SK-N-SH treated with all-trans-retinoic acid at 6 μM for 48 hours (cell line): ENCODE measurements at regions not wholly inside any gene's neighbourhood (a gene's known extent, or its start where the extent isn't known, plus 50 kb on each side); places are given as distances from the start of the nearest gene placed in this dataset.

ENCODE experiments used
- ATAC-seq: fragments of 200-7000 bp; cut with Tn5 transposase; 3 replicates; pipeline ENCODE4 v1.9.1; 2020; ENCODE audit warnings: mild to moderate bottlenecking, moderate library complexity
- ARNTL ChIP-seq: fragments of 450-650 bp; formaldehyde crosslinking; IDR thresholded peaks from 2 replicates; pipeline ENCODE4 v1.5.0; 2020; ENCODE audit warnings: low read depth, mild to moderate bottlenecking, moderate library complexity, borderline replicate concordance
- BACH2 ChIP-seq: fragments of 250-450 bp; sonication (Bioruptor Pico); IDR thresholded peaks from 2 replicates; pipeline ENCODE4 v1.9.0; 2021; ENCODE audit warnings: mild to moderate bottlenecking, borderline replicate concordance
- CSDC2 ChIP-seq: fragments of 250-450 bp; sonication (Bioruptor Pico); IDR thresholded peaks from 2 replicates; pipeline ENCODE4 v1.5.0; 2020; ENCODE audit warnings: mild to moderate bottlenecking, moderate library complexity
- ESRRG ChIP-seq: fragments of 250-450 bp; sonication (Bioruptor Pico); IDR thresholded peaks from 2 replicates; pipeline ENCODE4 v1.6.1; 2021; ENCODE audit warnings: mild to moderate bottlenecking
- GLIS3 ChIP-seq: fragments of 250-450 bp; sonication (Bioruptor Pico); IDR thresholded peaks from 2 replicates; pipeline ENCODE4 v1.5.0; 2020; ENCODE audit warnings: mild to moderate bottlenecking, moderate library complexity
- ISL1 ChIP-seq: fragments of 250-450 bp; sonication (Bioruptor Pico); IDR thresholded peaks from 2 replicates; pipeline ENCODE4 v2.1.2; 2022; ENCODE audit warnings: mild to moderate bottlenecking, moderate library complexity
- OSR1 ChIP-seq: fragments of 250-450 bp; sonication (Bioruptor Pico); IDR thresholded peaks from 2 replicates; pipeline ENCODE4 v1.8.0; 2022; ENCODE audit warnings: moderate library complexity, mild to moderate bottlenecking, inconsistent platforms
- POU6F1 ChIP-seq: fragments of 250-450 bp; sonication (Bioruptor Pico); IDR thresholded peaks from 2 replicates; pipeline ENCODE4 v1.8.0; 2021; ENCODE audit warnings: low read depth, mild to moderate bottlenecking, moderate library complexity, borderline replicate concordance
- PPARA ChIP-seq: fragments of 250-450 bp; sonication (Bioruptor Pico); IDR thresholded peaks from 2 replicates; pipeline ENCODE4 v1.5.0; 2020; ENCODE audit warnings: mild to moderate bottlenecking, borderline replicate concordance
- RARB ChIP-seq: fragments of 250-450 bp; sonication (Bioruptor Pico); IDR thresholded peaks from 2 replicates; pipeline ENCODE4 v1.8.0; 2021; ENCODE audit warnings: mild to moderate bottlenecking, moderate library complexity
- SNAI2 ChIP-seq: fragments of 250-450 bp; sonication (Bioruptor Pico); IDR thresholded peaks from 2 replicates; pipeline ENCODE4 v1.5.0; 2020; ENCODE audit warnings: mild to moderate bottlenecking, moderate library complexity
- TCF4 ChIP-seq: fragments of 250-450 bp; sonication (Bioruptor Pico); IDR thresholded peaks from 2 replicates; pipeline ENCODE4 v1.8.0; 2021; ENCODE audit warnings: mild to moderate bottlenecking, moderate library complexity, borderline replicate concordance
- TOX ChIP-seq: fragments of 250-450 bp; sonication (Bioruptor Pico); IDR thresholded peaks from 2 replicates; pipeline ENCODE4 v1.8.0; 2021; ENCODE audit warnings: mild to moderate bottlenecking, moderate library complexity, borderline replicate concordance
- TSHZ2 ChIP-seq: fragments of 250-450 bp; sonication (Bioruptor Pico); IDR thresholded peaks from 2 replicates; pipeline ENCODE4 v1.5.0; 2020; ENCODE audit warnings: mild to moderate bottlenecking, moderate library complexity
- ZC3H10 ChIP-seq: fragments of 250-450 bp; sonication (Bioruptor Pico); IDR thresholded peaks from 2 replicates; pipeline ENCODE4 v1.5.1; 2021; ENCODE audit warnings: mild to moderate bottlenecking, moderate library complexity
- ZFP3 ChIP-seq: fragments of 250-450 bp; sonication (Bioruptor Pico); IDR thresholded peaks from 2 replicates; pipeline ENCODE4 v1.5.0; 2020; ENCODE audit warnings: mild to moderate bottlenecking, moderate library complexity
- ZFP30 ChIP-seq: fragments of 450-650 bp; formaldehyde crosslinking; IDR thresholded peaks from 2 replicates; pipeline ENCODE4 v1.5.0; 2022; ENCODE audit warnings: mild to moderate bottlenecking, moderate library complexity
- ZNF565 ChIP-seq: fragments of 450-650 bp; formaldehyde crosslinking; conservative IDR thresholded peaks from 2 replicates; pipeline ENCODE4 v1.5.0; 2020; ENCODE audit warnings: low read depth, mild to moderate bottlenecking, moderate library complexity
- ZNF70 ChIP-seq: fragments of 450-650 bp; formaldehyde crosslinking; IDR thresholded peaks from 2 replicates; pipeline ENCODE4 v1.5.0; 2020; ENCODE audit warnings: mild to moderate bottlenecking, moderate library complexity
- ZNF8 ChIP-seq: fragments of 450-650 bp; formaldehyde crosslinking; IDR thresholded peaks from 2 replicates; pipeline ENCODE4 v1.5.0; 2020; ENCODE audit warnings: mild to moderate bottlenecking, moderate library complexity
- TF ChIP-seq, protein P1 (sequence below): fragments of 250-450 bp; sonication (Bioruptor Pico); IDR thresholded peaks from 2 replicates; pipeline ENCODE4 v1.5.1; 2020; ENCODE audit warnings: low read depth, mild to moderate bottlenecking, moderate library complexity
- TF ChIP-seq, protein P2 (sequence below): fragments of 250-450 bp; sonication (Bioruptor Pico); IDR thresholded peaks from 2 replicates; pipeline ENCODE4 v1.8.0; 2020; ENCODE audit warnings: mild to moderate bottlenecking, moderate library complexity, borderline replicate concordance
- TF ChIP-seq, protein P3 (sequence below): fragments of 250-450 bp; sonication (Bioruptor Pico); IDR thresholded peaks from 2 replicates; pipeline ENCODE4 v1.5.1; 2021; ENCODE audit warnings: mild to moderate bottlenecking, moderate library complexity

GRCh38 chr14:40309124-40309523 lies 876.9 kb upstream of the FBXO33 start (continued):
- TF ChIP-seq TSHZ2 (CRISPR knock-in tag) (no peak), ZFP3 (CRISPR knock-in tag) (no peak), ZNF70 (CRISPR knock-in tag) (no peak), ZFP30 (CRISPR knock-in tag) (no peak), ZC3H10 (no peak), CSDC2 (CRISPR knock-in tag) (no peak)

GRCh38 chr14:40308240-40308639 lies 876.0 kb upstream of the FBXO33 start:
- no peak for ATAC-seq
- TF ChIP-seq PPARA (CRISPR knock-in tag) = no peak
- no peak for TF ChIP-seq ZNF8
- TF ChIP-seq ZFP30 (CRISPR knock-in tag) = no peak
- TF ChIP-seq RARB (CRISPR knock-in tag) = no peak
- TF ChIP-seq, protein P1, sequence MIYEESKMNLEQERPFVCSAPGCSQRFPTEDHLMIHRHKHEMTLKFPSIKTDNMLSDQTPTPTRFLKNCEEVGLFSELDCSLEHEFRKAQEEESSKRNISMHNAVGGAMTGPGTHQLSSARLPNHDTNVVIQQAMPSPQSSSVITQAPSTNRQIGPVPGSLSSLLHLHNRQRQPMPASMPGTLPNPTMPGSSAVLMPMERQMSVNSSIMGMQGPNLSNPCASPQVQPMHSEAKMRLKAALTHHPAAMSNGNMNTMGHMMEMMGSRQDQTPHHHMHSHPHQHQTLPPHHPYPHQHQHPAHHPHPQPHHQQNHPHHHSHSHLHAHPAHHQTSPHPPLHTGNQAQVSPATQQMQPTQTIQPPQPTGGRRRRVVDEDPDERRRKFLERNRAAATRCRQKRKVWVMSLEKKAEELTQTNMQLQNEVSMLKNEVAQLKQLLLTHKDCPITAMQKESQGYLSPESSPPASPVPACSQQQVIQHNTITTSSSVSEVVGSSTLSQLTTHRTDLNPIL (CRISPR knock-in tag) = no peak
- no peak for TF ChIP-seq ZNF565 (CRISPR knock-in tag)
- TF ChIP-seq, protein P2, sequence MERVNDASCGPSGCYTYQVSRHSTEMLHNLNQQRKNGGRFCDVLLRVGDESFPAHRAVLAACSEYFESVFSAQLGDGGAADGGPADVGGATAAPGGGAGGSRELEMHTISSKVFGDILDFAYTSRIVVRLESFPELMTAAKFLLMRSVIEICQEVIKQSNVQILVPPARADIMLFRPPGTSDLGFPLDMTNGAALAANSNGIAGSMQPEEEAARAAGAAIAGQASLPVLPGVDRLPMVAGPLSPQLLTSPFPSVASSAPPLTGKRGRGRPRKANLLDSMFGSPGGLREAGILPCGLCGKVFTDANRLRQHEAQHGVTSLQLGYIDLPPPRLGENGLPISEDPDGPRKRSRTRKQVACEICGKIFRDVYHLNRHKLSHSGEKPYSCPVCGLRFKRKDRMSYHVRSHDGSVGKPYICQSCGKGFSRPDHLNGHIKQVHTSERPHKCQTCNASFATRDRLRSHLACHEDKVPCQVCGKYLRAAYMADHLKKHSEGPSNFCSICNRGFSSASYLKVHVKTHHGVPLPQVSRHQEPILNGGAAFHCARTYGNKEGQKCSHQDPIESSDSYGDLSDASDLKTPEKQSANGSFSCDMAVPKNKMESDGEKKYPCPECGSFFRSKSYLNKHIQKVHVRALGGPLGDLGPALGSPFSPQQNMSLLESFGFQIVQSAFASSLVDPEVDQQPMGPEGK (CRISPR knock-in tag) = no peak
- no peak for TF ChIP-seq BACH2 (CRISPR knock-in tag)
- TF ChIP-seq OSR1 (CRISPR knock-in tag) = no peak
- no peak for TF ChIP-seq ARNTL (CRISPR knock-in tag)
- no peak for TF ChIP-seq TOX (CRISPR knock-in tag)
- TF ChIP-seq CSDC2 (CRISPR knock-in tag) = no peak
- no peak for TF ChIP-seq ZFP3 (CRISPR knock-in tag)
- no peak for TF ChIP-seq ZNF70 (CRISPR knock-in tag)
- TF ChIP-seq ESRRG (CRISPR knock-in tag) = no peak
- TF ChIP-seq, protein P3, sequence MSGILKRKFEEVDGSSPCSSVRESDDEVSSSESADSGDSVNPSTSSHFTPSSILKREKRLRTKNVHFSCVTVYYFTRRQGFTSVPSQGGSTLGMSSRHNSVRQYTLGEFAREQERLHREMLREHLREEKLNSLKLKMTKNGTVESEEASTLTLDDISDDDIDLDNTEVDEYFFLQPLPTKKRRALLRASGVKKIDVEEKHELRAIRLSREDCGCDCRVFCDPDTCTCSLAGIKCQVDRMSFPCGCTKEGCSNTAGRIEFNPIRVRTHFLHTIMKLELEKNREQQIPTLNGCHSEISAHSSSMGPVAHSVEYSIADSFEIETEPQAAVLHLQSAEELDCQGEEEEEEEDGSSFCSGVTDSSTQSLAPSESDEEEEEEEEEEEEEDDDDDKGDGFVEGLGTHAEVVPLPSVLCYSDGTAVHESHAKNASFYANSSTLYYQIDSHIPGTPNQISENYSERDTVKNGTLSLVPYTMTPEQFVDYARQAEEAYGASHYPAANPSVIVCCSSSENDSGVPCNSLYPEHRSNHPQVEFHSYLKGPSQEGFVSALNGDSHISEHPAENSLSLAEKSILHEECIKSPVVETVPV (CRISPR knock-in tag) = no peak

- no peak for ATAC-seq
- TF ChIP-seq, protein P1 (CRISPR knock-in tag) = no peak
- TF ChIP-seq ESRRG (CRISPR knock-in tag) (no peak), POU6F1 (CRISPR knock-in tag) (no peak), ISL1 (CRISPR knock-in tag) (no peak), ZNF565 (CRISPR knock-in tag) (no peak), TSHZ2 (CRISPR knock-in tag) (no peak), ZFP3 (CRISPR knock-in tag) (no peak), TCF4 (CRISPR knock-in tag) (no peak), GLIS3 (CRISPR knock-in tag) (no peak), ZC3H10 (no peak), SNAI2 (no peak), OSR1 (CRISPR knock-in tag) (no peak), ZFP30 (CRISPR knock-in tag) (no peak), TOX (CRISPR knock-in tag) (no peak)
- TF ChIP-seq, protein P3 (CRISPR knock-in tag) = no peak
Measured at GRCh38 chr14:40296821-40297220, 864.6 kb upstream of the FBXO33 start.
